A673 (cell line): ENCODE measurements at regions not wholly inside any gene's neighbourhood (a gene's known extent, or its start where the extent isn't known, plus 50 kb on each side); places are given as distances from the start of the nearest gene placed in this dataset.

Experiments
- CTCF ChIP-seq: fragments of 300-800, 200-600 bp; sonication (generic); conservative IDR thresholded peaks from 2 replicates; pipeline ENCODE4 v1.5.1; 2017; ENCODE audit warnings: low read depth, mild to moderate bottlenecking, antibody characterized with exemption, low read length, moderate library complexity, mixed read lengths
- EZH2 ChIP-seq: fragments of 200-600 bp; sonication (generic); IDR thresholded peaks from 2 replicates; pipeline ENCODE4 v1.6.1; 2017; ENCODE audit warnings: borderline replicate concordance, low read depth, mild to moderate bottlenecking, mixed read lengths, antibody characterized with exemption, low read length; ENCODE audit not compliant: poor library complexity, severe bottlenecking

- TF ChIP-seq CTCF (no peak), EZH2 (no peak)
Measured at GRCh38 chr22:48672387-48672786, 1155.3 kb downstream of the BRD1 start.
